Left colon (tissue), 2 donors: ENCODE measurements at regions not wholly inside any gene's neighbourhood (a gene's known extent, or its start where the extent isn't known, plus 50 kb on each side); places are given as distances from the start of the nearest gene placed in this dataset.

ENCODE experiments used
- ATAC-seq: fragments of 200-7000 bp; cut with Tn5 transposase; one replicate; pipeline ENCODE4 v1.9.1; 2020; ENCODE audit warnings: mild to moderate bottlenecking, moderate library complexity
- DNase-seq, 2 donors: peaks; one replicate each; pipeline ENCODE4 v3.0.0-alpha.2; 2020
- intact Hi-C, 2 donors: fragments of 100-400 bp; cut with DNase I in 1 of 2; cut with micrococcal nuclease in 1 of 2; formaldehyde crosslinking; loops; one replicate each; pipeline versions ENCODE4 v1.11.2 to v1.14.0; 2022; cut with DNase I, micrococcal nuclease
- donor health status: DM: no; HTN: no; CAD: no.
- donor health status: DM: yes; HTN: yes; CAD: no.

- intact Hi-C loops, result no loop called here
- DNase-seq, result no peak
- ATAC-seq, result no peak
Measured at GRCh38 chr15:56868170-56868569, 50.3 kb upstream of the TCF12 start.

GRCh38 chr15:56866803-56867202, 51.6 kb upstream of the TCF12 start:
- DNase-seq (no peak), ATAC-seq (no peak)
- intact Hi-C loops, result no loop called here

- intact Hi-C loops, result no loop called here
- no peak for DNase-seq
- ATAC-seq, result no peak
Measured at GRCh38 chr15:56857828-56858227, 60.6 kb upstream of the TCF12 start.

DNA sequence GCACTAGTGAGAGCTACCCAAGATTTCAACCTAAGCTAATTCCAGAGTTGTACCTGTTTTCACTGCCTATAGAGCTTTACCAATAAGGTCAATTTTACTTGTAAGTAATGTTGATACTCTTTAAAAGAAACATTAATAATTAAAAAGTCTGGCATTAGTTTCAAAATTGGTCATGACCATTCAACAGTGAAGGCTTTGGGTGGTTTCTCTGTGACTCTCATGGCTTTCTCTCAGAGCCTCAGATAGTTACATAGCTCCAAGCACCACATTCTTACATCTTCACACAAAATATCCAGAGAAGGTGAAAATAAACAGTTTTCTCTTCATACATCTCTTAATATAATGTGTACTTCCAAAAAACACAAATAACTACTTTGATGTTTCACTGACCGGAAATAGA, 61.5 kb upstream of the TCF12 start:
- ATAC-seq (no peak), DNase-seq (no peak)
- intact Hi-C loops, result no loop called here

GRCh38 chr15:56844892-56845291, 73.6 kb upstream of the TCF12 start:
- DNase-seq, result no peak
- peak; percentile 98 for ATAC-seq
- intact Hi-C loops, result no loop called here

DNA sequence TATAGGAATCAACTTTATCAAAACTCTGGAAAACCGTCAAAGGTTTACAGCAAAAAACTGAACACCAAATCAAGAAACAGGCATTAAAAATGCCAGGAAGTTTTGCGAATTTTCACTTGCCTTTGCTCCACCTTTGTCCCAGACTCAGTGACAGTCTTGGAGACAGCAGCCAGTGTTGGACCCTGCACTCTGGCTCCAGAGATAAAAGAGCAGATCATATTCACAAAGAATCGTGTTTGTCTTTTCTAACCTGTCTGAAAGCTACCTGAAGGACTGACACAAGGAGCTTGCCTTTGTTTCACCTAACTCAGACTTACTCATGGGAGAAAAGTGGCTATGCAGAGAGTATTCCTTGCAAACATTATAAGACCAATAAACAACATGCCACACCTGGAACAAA, 74.0 kb upstream of the TCF12 start:
- intact Hi-C loops, result no loop called here
- peak; percentile 85 for ATAC-seq
- DNase-seq, result no peak

DNA sequence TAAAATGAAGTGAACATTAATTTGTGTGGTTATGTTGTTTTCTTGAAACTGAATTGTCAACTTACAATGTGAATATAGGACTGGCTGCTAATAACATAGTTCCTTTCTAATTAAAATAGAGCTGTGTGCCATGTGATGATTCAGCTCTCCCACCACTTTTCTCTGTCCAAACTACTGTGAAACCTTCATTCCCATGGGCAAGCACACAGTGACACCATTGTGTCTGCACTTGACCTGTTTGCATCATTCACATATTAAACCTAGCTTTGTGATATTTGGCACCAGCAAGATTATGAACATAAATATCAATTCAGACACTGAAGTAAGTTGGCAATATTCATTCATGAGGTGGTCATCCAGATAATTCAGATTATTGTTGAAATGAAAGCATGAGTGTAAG, 78.8 kb upstream of the TCF12 start:
- DNase-seq (no peak), ATAC-seq (no peak)
- intact Hi-C loops, result no loop called here

DNA sequence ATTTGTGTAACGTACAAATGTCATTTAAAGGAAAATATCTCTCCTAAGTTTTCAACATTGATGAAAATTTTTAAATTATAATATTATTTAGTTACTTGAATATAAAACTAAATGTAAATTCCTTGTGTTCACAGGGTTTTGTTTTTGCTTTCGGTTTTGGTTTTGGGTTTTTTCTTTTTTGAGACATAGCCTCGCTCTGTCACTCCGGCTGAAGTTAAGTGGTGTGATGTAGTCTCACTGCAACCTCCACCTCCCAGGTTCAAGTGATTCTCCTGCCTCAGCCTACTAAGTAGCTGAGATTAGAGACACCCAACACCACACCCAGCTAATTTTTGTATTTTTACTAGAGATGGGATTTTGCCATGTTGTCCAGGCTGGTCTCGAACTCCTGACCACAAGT, 79.3 kb upstream of the TCF12 start:
- no peak for ATAC-seq
- no peak for DNase-seq
- intact Hi-C loops, result no loop called here

DNA sequence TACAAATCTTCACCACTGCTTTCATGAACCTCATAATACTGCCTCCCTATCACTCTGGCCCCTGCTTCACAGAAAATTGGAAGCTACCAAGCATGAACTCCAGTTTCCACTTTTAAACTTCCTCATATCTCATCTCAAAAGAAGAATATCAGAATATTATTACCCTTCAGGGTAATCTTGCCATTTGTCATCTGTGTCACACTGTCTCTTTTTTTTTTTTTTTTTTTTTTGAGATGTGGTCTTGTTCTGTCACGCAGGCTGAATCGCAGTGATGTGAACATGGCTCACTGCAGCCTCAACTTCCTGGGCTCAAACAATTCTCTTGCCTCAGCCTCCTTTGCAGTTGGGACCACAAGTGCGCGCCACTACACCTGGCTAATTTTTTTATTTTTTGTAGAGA, 80.4 kb upstream of the TCF12 start:
- ATAC-seq (no peak), DNase-seq (no peak)
- intact Hi-C loops, result no loop called here

GRCh38 chr15:56837273-56837672, 81.2 kb upstream of the TCF12 start:
- ATAC-seq (no peak), DNase-seq (no peak)
- intact Hi-C loops, result no loop called here

DNA sequence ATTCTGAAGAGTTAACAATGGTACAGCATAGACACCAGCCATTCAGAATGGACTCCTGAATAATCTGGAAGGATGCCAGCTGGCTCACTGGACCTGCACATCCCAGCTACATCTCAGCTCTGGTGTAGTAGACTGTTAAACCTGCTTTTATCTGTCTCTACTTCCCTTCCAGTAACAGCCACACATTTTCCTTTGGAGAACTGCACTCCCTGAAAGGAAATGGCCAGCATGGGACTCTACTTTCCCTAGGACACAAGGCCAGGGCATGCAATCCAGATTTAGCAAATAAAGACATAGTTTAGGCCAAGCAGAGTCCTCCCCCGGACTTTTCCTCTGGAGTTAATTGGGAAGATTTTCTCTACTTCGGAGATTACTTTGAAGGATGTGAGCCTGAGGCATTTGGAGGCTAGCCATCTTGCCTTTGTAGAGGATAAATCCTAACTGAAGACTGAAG, 82.7 kb upstream of the TCF12 start:
- intact Hi-C loops, result no loop called here
- DNase-seq (no peak), ATAC-seq (no peak)

GRCh38 chr15:56832125-56832524, 86.3 kb upstream of the TCF12 start:
- peak; percentile 43 to 69 for DNase-seq
- ATAC-seq, result peak; percentile 81

GRCh38 chr15:56831467-56832005, 86.9 kb upstream of the TCF12 start:
- intact Hi-C loops, result no loop called here
- ATAC-seq (no peak), DNase-seq (no peak)

More at GRCh38 chr15:56832125-56832524, 86.3 kb upstream of the TCF12 start:
- intact Hi-C loops, result no loop called here

- intact Hi-C loops, result loop anchor here in 1 of 2 donors (10.0 kb wide), 1 partner anchor 391 kb away; no protein-coding TSS in a partner anchor
- ATAC-seq, result no peak
- no peak for DNase-seq
Measured at GRCh38 chr15:56824175-56824574, 90.9 kb upstream of the ZNF280D start.

- intact Hi-C loops, result loop anchor here in 1 of 2 donors (10.0 kb wide), 1 partner anchor 393 kb away; no protein-coding TSS in a partner anchor
- ATAC-seq, result peak; percentile 94
- DNase-seq, result peak; percentile 38 to 57
Measured at GRCh38 chr15:56821721-56822425, 88.6 kb upstream of the ZNF280D start.

DNA sequence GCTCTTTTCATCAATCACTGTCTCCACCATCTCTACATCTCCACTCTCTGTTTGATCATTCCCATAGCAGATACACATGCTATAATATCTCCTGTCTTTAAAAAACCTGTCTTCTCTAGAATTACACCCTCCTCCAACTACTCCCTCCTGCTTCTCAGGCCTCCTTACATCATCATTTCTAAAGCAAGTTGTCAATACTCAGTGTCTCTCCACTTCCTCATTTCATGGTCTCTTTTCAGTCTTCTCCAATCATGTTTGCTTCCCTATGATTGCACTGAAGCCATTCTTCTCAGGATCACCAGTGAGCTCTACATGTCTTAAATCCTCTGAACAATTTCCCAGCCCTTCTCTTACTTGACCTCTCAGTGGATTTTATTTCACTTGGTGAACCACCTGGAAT, 87.0 kb upstream of the ZNF280D start:
- ATAC-seq, result no peak
- DNase-seq, result no peak
- intact Hi-C loops, result loop anchor here in 1 of 2 donors (10.0 kb wide), 1 partner anchor 394 kb away; no protein-coding TSS in a partner anchor

DNA sequence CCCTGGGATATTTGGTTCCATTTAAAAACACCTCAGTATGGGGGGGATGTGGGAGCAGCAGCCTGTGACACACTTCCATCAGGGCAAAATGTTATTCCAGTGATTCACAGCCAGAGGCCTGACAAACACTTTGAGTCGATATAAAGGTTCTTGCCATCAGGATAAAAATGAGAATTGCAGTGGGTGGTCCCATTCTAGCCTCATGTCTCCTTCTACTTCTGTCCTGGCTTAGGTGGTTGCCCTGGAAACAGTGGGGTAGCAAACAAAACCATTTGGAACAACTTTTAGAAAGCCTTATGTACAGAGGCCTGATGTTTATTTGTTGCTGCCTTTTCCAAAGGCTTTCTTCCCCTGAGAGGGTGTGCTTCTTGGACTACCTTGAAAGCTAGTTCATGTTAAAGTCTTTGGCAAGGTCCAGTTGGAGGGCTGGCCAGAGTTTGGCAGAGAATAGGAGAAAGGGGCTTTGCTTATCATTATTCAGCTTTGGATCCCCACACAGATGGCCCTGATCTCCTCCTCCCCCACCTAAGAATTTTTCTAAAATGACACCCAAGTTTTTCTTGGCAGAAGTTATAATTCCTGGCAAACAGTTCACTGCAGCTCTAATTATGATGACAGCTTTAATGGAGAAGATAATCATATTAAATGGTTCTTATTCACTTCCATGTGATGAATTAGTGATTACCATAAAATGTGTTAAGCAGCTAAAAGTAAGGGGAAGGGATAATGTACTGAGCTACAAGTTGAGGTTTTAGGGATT, 84.2 kb upstream of the ZNF280D start:
- ATAC-seq (no peak), DNase-seq (no peak)
- intact Hi-C loops, result no loop called here

DNA sequence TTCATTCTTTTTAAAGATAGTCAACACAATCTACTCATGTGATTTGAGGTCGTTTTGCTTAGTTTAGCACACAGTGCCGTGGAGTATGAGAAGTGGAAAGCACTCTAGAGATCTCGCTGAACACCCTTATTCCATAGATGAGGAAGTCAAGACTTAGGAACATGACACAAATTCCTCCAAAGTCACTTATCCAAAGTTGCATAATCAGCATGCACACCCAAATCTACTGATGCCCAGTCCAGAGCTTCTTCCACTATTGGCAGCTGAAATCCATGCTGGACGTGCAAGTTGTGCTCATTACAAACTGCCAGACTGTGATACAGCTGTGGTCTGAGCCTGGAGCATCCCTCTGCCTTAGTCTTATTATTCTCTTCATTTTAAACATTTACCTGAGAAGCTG, 83.5 kb upstream of the ZNF280D start:
- intact Hi-C loops, result no loop called here
- no peak for ATAC-seq
- DNase-seq, result no peak

- DNase-seq (peak; percentile 55 to 68), ATAC-seq (peak; percentile 94)
- intact Hi-C loops, result no loop called here
Measured at GRCh38 chr15:56815247-56815646, 81.9 kb upstream of the ZNF280D start.

- DNase-seq (no peak), ATAC-seq (no peak)
- intact Hi-C loops, result no loop called here
Measured at GRCh38 chr15:56814429-56814828, 81.1 kb upstream of the ZNF280D start.
